CD14-positive monocyte (primary cell): ENCODE measurements at regions not wholly inside any gene's neighbourhood (a gene's known extent, or its start where the extent isn't known, plus 50 kb on each side); places are given as distances from the start of the nearest gene placed in this dataset.

Source experiments
- DNase-seq, 3 donors: peaks; one replicate each; pipeline ENCODE4 v3.0.0-alpha.2; 2011 to 2022
- H2AFZ ChIP-seq: 2 replicates; pipeline ENCODE4 v1.6.0; 2012; ENCODE audit warnings: mild to moderate bottlenecking, low read depth, low read length, inconsistent platforms; ENCODE audit not compliant: insufficient read depth, poor library complexity, severe bottlenecking
- H3K27ac ChIP-seq, 2 donors: 1 replicate in 1 of 2; 2 replicates in 1 of 2; pipeline ENCODE4 v1.5.1; 2012 to 2013; ENCODE audit warnings: low read length in 2 of 2, control low read depth in 1 of 2, inconsistent platforms in 1 of 2, low read depth in 1 of 2, mild to moderate bottlenecking in 1 of 2
- H3K27me3 ChIP-seq, 2 donors: one replicate each; pipeline versions ENCODE4 v1.6.0 to v1.6.1; 2011 to 2013; ENCODE audit warnings: low read length in 2 of 2; ENCODE audit not compliant: control insufficient read depth in 2 of 2, insufficient read depth in 2 of 2
- H3K36me3 ChIP-seq, 2 donors: replicated peaks in 1 of 2; 1 replicate in 1 of 2; 2 replicates in 1 of 2; pipeline versions ENCODE4 v1.5.1 to v1.6.1; 2012 to 2013; ENCODE audit warnings: low read length in 2 of 2, control low read depth in 1 of 2, inconsistent platforms in 1 of 2, mild to moderate bottlenecking in 1 of 2; ENCODE audit not compliant: insufficient read depth in 2 of 2, control insufficient read depth in 1 of 2
- H3K4me1 ChIP-seq, 2 donors: 1 replicate in 1 of 2; 2 replicates in 1 of 2; pipeline versions ENCODE4 v1.5.1 to v1.6.1; 2012 to 2013; ENCODE audit warnings: low read length in 2 of 2, control low read depth in 1 of 2, inconsistent platforms in 1 of 2, mild to moderate bottlenecking in 1 of 2, moderate library complexity in 1 of 2; ENCODE audit not compliant: insufficient read depth in 2 of 2, control insufficient read depth in 1 of 2
- H3K4me2 ChIP-seq: replicated peaks from 2 replicates; pipeline ENCODE3; 2012; ENCODE audit warnings: low read length, moderate library complexity, mild to moderate bottlenecking; ENCODE audit not compliant: poor library complexity, severe bottlenecking; ENCODE audit errors: extremely low read depth
- H3K4me3 ChIP-seq, 3 experiments: fragments of 200-600 bp in 1 of 3; sonication (generic) in 1 of 3; replicated peaks in 1 of 3; 1 replicate in 2 of 3; 2 replicates in 1 of 3; pipeline ENCODE4 v1.5.1; 2011 to 2013; ENCODE audit warnings: low read length in 3 of 3, mild to moderate bottlenecking in 3 of 3, control low read depth in 2 of 3, low read depth in 2 of 3, inconsistent platforms in 1 of 3, moderate library complexity in 1 of 3
- H3K79me2 ChIP-seq: 2 replicates; pipeline ENCODE4 v1.6.0; 2012; ENCODE audit warnings: mild to moderate bottlenecking, control low read depth, inconsistent platforms, low read length, moderate library complexity; ENCODE audit not compliant: insufficient read depth
- H3K9ac ChIP-seq: 2 replicates; pipeline ENCODE4 v1.6.0; 2017; ENCODE audit warnings: low read length, mild to moderate bottlenecking; ENCODE audit not compliant: insufficient read depth, poor library complexity, severe bottlenecking
- H3K9me3 ChIP-seq, 2 donors: replicated peaks in 1 of 2; 1 replicate in 1 of 2; 2 replicates in 1 of 2; pipeline versions ENCODE4 v1.5.1 to v1.6.1; 2012 to 2013; ENCODE audit warnings: low read length in 2 of 2, control low read depth in 1 of 2; ENCODE audit not compliant: control insufficient read depth in 1 of 2, insufficient read depth in 1 of 2
- H4K20me1 ChIP-seq: 2 replicates; pipeline ENCODE4 v1.6.0; 2012; ENCODE audit warnings: mild to moderate bottlenecking, low read length, control low read depth, moderate library complexity; ENCODE audit not compliant: insufficient read depth
- H3K27ac Mint-ChIP-seq, 7 donors: one replicate each; pipeline ENCODE4 v1.8.0; 2020; ENCODE audit warnings: mild to moderate bottlenecking in 7 of 7, mixed read lengths in 7 of 7, moderate library complexity in 6 of 7, inconsistent platforms in 2 of 7
- H3K27me3 Mint-ChIP-seq, 3 donors: one replicate each; pipeline ENCODE4 v1.8.0; 2021 to 2022; ENCODE audit warnings: low read depth in 3 of 3, mild to moderate bottlenecking in 3 of 3, mixed read lengths in 3 of 3, moderate library complexity in 3 of 3, inconsistent platforms in 1 of 3
- H3K36me3 Mint-ChIP-seq, 2 donors: one replicate each; pipeline ENCODE4 v1.8.0; 2020; ENCODE audit warnings: mixed read lengths in 2 of 2, inconsistent platforms in 1 of 2, mild to moderate bottlenecking in 1 of 2
- H3K4me1 Mint-ChIP-seq: one replicate; pipeline ENCODE4 v1.8.0; 2020; ENCODE audit warnings: mild to moderate bottlenecking, mixed read lengths
- H3K4me3 Mint-ChIP-seq, 2 donors: one replicate each; pipeline ENCODE4 v1.8.0; 2020; ENCODE audit warnings: mild to moderate bottlenecking in 2 of 2, mixed read lengths in 2 of 2, moderate library complexity in 1 of 2
- H3K9me3 Mint-ChIP-seq, 7 donors: one replicate each; pipeline ENCODE4 v1.8.0; 2020 to 2022; ENCODE audit warnings: mixed read lengths in 7 of 7, mild to moderate bottlenecking in 6 of 7, moderate library complexity in 6 of 7, inconsistent platforms in 2 of 7
- CTCF ChIP-seq: fragments of 200-600 bp; IDR thresholded peaks from one replicate; pipeline ENCODE4 v1.8.0; 2022; ENCODE audit warnings: antibody characterized with exemption, mild to moderate bottlenecking
- WGBS: methylation state at CpG from one replicate; pipeline ENCODE4 v1.1.5; 2013; ENCODE audit warnings: missing lambda C conversion rate; ENCODE audit not compliant: insufficient coverage; 5-methylcytosine and 5-hydroxymethylcytosine counted together
- intact Hi-C, 2 donors: fragments of 100-400 bp; cut with micrococcal nuclease; formaldehyde crosslinking; loops; one replicate each; pipeline versions ENCODE4 v1.15.0 to v1.15.1; 2023

GRCh38 chr2:53452957-53453748 lies 314.5 kb upstream of the CHAC2 start:
- Mint-ChIP-seq H3K4me1 (no peaks in the 10 kb centered on the region), H3K36me3 (no peaks in the 10 kb centered on the region), H3K27me3 (peaks cover 0 to 2% (median 0%) of the 10 kb centered on the region in 3 donors), H3K27ac (no peak overlapping the region), H3K4me3 (no peak overlapping the region), H3K9me3 (peaks cover 0 to 10% (median 3%) of the 10 kb centered on the region in 7 donors)
- Histone ChIP-seq H4K20me1 (no peaks in the 10 kb centered on the region), H3K27me3 (no peaks in the 10 kb centered on the region), H3K4me2 (no peak overlapping the region), H2AFZ (no peak overlapping the region), H3K27ac (no peak overlapping the region), H3K9me3 (no peaks in the 10 kb centered on the region), H3K4me1 (no peaks in the 10 kb centered on the region), H3K79me2 (no peaks in the 10 kb centered on the region), H3K4me3 (no peak overlapping the region), H3K9ac (no peak overlapping the region), H3K36me3 (no peaks in the 10 kb centered on the region)
- 85% methylated on average over 2 of the region's 8 CpGs for WGBS
- intact Hi-C loops, result no loop called here
- no peak for DNase-seq
- no peak for TF ChIP-seq CTCF

- Mint-ChIP-seq H3K9me3 (peaks cover 0 to 6% (median 2%) of the 10 kb centered on the region in 7 donors), H3K4me3 (no peak overlapping the region), H3K27ac (no peak overlapping the region), H3K4me1 (no peaks in the 10 kb centered on the region), H3K36me3 (no peaks in the 10 kb centered on the region), H3K27me3 (peaks cover 0 to 2% (median 0%) of the 10 kb centered on the region in 3 donors)
- H3K27me3 ChIP-seq, result no peaks in the 10 kb centered on the region
- no peak overlapping the region for H3K4me2 ChIP-seq
- H3K4me3 ChIP-seq, result no peak overlapping the region
- DNase-seq, result no peak
- H3K9ac ChIP-seq, result no peak overlapping the region
- H2AFZ ChIP-seq, result no peak overlapping the region
- no peaks in the 10 kb centered on the region for H3K36me3 ChIP-seq
- H3K79me2 ChIP-seq, result no peaks in the 10 kb centered on the region
- H3K27ac ChIP-seq, result no peak overlapping the region
- 100% methylated on average over 1 of the region's 1 CpG for WGBS
- H3K9me3 ChIP-seq, result no peaks in the 10 kb centered on the region
- intact Hi-C loops, result no loop called here
- H3K4me1 ChIP-seq, result no peaks in the 10 kb centered on the region
- no peaks in the 10 kb centered on the region for H4K20me1 ChIP-seq
- TF ChIP-seq CTCF, result no peak
Observed at GRCh38 chr2:53452400-53452799, 315.2 kb upstream of the CHAC2 start.
